IPS-20b (cell line): ENCODE measurements at regions not wholly inside any gene's neighbourhood (a gene's known extent, or its start where the extent isn't known, plus 50 kb on each side); places are given as distances from the start of the nearest gene placed in this dataset.
"Not testable (repeated sequence)": the region's sequence is repeated elsewhere in the genome, so short reads cannot be mapped to it uniquely, and the experiment has no call there.

Source experiments
- H3K27ac ChIP-seq: one replicate; pipeline ENCODE4 v1.5.1; 2013; ENCODE audit warnings: low read length
- H3K27me3 ChIP-seq: 2 replicates; pipeline ENCODE4 v1.6.1; 2013; ENCODE audit warnings: mild to moderate bottlenecking, low read length, inconsistent platforms; ENCODE audit not compliant: insufficient read depth
- H3K36me3 ChIP-seq: 2 replicates; pipeline ENCODE4 v1.6.1; 2013; ENCODE audit warnings: low read depth, mild to moderate bottlenecking, inconsistent platforms, low read length, moderate library complexity; ENCODE audit not compliant: insufficient read depth
- H3K4me1 ChIP-seq: 2 replicates; pipeline ENCODE4 v1.6.1; 2013; ENCODE audit warnings: mild to moderate bottlenecking, control low read depth, inconsistent platforms, low read length, moderate library complexity; ENCODE audit not compliant: insufficient read depth
- H3K4me3 ChIP-seq: 2 replicates; pipeline ENCODE4 v1.5.1; 2013; ENCODE audit warnings: mild to moderate bottlenecking, low read length, inconsistent platforms
- H3K9ac ChIP-seq: 2 replicates; pipeline ENCODE4 v1.6.1; 2013; ENCODE audit warnings: low read depth, mild to moderate bottlenecking, inconsistent platforms, low read length, moderate library complexity
- H3K9me3 ChIP-seq: 2 replicates; pipeline ENCODE4 v1.6.1; 2013; ENCODE audit warnings: mild to moderate bottlenecking, low read depth, low read length, inconsistent platforms; ENCODE audit not compliant: insufficient read depth

- peaks cover 7% of the 10 kb centered on the region; the same call in 1 of the 2 replicates for H3K4me1 ChIP-seq
- H3K27ac ChIP-seq, result no peak overlapping the region
- H3K36me3 ChIP-seq, result no peaks in the 10 kb centered on the region
- no peaks in the 10 kb centered on the region for H3K9me3 ChIP-seq
- H3K9ac ChIP-seq, result no peak overlapping the region
- no peaks in the 10 kb centered on the region for H3K27me3 ChIP-seq
- H3K4me3 ChIP-seq, result no peak overlapping the region
Observed at GRCh38 chr11:92461447-92461846, 236.8 kb downstream of the FAT3 start.

DNA sequence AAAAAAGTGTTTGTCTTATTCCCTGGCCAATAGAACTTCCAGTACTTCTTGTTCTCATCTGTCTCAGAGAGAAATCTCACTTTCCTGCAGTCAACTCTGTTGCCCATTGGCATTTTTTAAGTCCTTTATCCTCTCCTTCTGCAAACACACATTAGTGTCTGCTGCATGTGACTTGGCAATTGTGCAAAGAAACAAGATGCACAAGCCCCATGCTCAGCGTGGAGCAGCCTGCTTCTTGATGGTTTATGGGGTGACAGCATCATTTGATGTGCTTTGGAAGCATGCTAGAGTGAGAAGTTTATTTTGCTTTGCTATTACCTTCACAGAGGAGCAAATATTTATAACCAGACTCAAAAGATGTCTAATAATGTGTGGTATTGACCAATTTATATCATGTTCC lies 238.2 kb downstream of the FAT3 start:
- Histone ChIP-seq H3K4me1 (peaks cover 7% of the 10 kb centered on the region; the same call in 1 of the 2 replicates), H3K27ac (no peak overlapping the region), H3K9me3 (no peaks in the 10 kb centered on the region), H3K36me3 (no peaks in the 10 kb centered on the region), H3K9ac (no peak overlapping the region), H3K4me3 (no peak overlapping the region), H3K27me3 (no peaks in the 10 kb centered on the region)

DNA sequence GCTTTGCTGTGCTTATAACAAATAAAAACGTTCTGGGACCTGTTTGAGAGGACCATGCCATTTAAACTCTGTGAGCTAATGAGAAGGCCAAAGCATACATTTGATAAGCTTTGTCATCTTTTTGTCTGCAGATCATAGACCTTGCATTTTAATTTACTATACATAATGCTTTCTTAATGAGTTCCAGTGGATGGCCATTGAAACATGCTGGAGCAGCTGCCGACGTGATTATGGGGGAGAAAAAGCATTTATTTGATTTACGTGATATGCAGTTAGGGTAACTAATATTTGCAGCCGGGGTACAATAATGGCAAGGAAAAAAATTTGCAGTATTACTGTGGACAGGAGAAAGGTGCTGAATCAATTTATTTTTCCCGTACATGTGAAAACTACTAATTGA lies 240.2 kb downstream of the FAT3 start:
- H3K4me1 ChIP-seq, result peaks cover 7% of the 10 kb centered on the region; the same call in 1 of the 2 replicates
- H3K36me3 ChIP-seq, result no peaks in the 10 kb centered on the region
- H3K27me3 ChIP-seq, result no peaks in the 10 kb centered on the region
- H3K9ac ChIP-seq, result no peak overlapping the region
- H3K4me3 ChIP-seq, result no peak overlapping the region
- no peaks in the 10 kb centered on the region for H3K9me3 ChIP-seq
- no peak overlapping the region for H3K27ac ChIP-seq

DNA sequence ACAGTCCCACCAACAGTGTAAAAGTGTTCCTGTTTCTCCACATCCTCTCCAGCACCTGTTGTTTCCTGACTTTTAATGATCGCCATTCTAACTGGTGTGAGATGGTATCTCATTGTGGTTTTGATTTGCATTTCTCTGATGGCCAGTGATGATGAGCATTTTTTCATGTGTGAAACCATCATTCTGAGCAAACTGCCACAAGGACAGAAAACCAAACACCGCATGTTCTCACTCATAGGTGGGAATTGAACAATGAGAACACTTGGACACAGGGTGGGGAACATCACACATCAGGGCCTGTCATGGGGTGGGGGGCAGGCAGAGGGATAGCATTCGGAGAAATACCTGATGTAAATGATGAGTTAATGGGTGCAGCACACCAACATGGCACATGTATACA lies 240.8 kb downstream of the FAT3 start:
- H3K4me3 ChIP-seq, H3K9ac ChIP-seq, H3K4me1 ChIP-seq: not testable (repeated sequence)

DNA sequence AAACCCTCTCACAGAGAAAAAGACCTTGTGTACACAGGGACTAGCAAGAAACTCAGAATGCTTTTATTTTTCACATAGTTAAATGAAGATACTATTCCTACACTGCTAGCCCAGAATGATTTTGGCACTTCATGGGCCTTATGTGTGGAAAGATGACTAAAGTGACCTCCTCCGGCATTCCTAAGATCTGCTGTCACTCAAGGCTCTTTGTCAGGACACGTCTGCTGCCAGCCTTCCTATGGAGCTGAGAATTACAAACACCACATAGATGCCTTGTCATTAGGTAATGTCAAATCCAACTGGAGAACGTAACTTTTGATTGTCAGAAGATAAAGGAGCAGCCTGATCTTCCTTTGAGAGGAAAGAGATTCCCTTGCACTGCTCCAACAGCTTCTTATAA lies 249.1 kb downstream of the FAT3 start:
- no peak overlapping the region for H3K27ac ChIP-seq
- no peaks in the 10 kb centered on the region for H3K27me3 ChIP-seq
- H3K4me1 ChIP-seq, result no peaks in the 10 kb centered on the region
- H3K36me3 ChIP-seq, result no peaks in the 10 kb centered on the region
- H3K9ac ChIP-seq, result no peak overlapping the region
- no peak overlapping the region for H3K4me3 ChIP-seq
- H3K9me3 ChIP-seq, result no peaks in the 10 kb centered on the region

More for the DNA sequence above, 240.8 kb downstream of the FAT3 start:
- H3K27me3 ChIP-seq, H3K36me3 ChIP-seq, H3K27ac ChIP-seq, H3K9me3 ChIP-seq: not testable (repeated sequence)

DNA sequence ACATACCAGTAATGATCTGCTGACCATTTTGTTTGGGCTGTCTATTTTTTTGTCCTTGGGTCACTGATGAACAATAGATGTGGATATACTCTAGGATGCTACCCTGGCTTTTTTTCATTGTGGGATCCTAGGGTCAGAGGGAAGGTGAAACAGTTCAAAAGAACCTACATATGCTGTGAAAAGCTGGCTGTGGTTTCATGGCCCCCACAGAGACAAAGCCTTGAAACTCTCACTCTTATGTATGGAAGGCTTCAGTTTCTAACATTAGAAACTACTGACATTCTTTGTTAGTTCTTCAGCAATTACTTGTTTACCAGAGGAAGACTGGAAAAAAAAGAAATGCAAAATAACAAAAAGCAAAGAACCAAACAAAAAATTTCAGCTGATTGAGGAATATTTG lies 250.7 kb downstream of the FAT3 start:
- H3K36me3 ChIP-seq, result no peaks in the 10 kb centered on the region
- no peak overlapping the region for H3K9ac ChIP-seq
- H3K4me3 ChIP-seq, result no peak overlapping the region
- no peak overlapping the region for H3K27ac ChIP-seq
- H3K27me3 ChIP-seq, result no peaks in the 10 kb centered on the region
- H3K9me3 ChIP-seq, result no peaks in the 10 kb centered on the region
- H3K4me1 ChIP-seq, result no peaks in the 10 kb centered on the region

DNA sequence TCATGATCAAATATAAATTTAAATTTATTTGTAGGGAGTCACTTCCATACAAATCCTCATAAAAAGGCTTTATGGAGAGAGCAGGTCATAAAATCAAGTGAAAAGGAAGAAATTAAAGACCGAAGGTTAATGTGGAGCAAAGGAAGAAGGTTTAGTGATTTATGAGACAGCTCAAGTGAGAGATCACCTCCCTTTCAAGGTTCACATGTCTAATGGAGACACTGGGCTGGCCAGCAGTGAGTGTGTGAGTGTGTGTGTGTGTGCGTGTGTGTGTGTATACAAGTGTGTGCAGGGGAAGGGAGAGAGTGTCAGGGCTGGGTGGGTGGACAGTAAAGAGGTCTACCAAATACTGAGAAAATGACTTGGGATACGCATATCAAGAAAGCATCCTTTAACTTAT lies 251.2 kb downstream of the FAT3 start:
- no peaks in the 10 kb centered on the region for H3K4me1 ChIP-seq

GRCh38 chr11:92477686-92478085 lies 253.1 kb downstream of the FAT3 start:
- no peak overlapping the region for H3K9ac ChIP-seq
- no peaks in the 10 kb centered on the region for H3K27me3 ChIP-seq
- H3K4me3 ChIP-seq, result no peak overlapping the region
- H3K27ac ChIP-seq, result no peak overlapping the region
- no peaks in the 10 kb centered on the region for H3K4me1 ChIP-seq
- H3K9me3 ChIP-seq, result no peaks in the 10 kb centered on the region
- no peaks in the 10 kb centered on the region for H3K36me3 ChIP-seq

More for the DNA sequence above, 251.2 kb downstream of the FAT3 start:
- H3K9me3 ChIP-seq, result no peaks in the 10 kb centered on the region
- H3K27ac ChIP-seq, result no peak overlapping the region
- no peak overlapping the region for H3K4me3 ChIP-seq
- no peaks in the 10 kb centered on the region for H3K27me3 ChIP-seq
- H3K36me3 ChIP-seq, result no peaks in the 10 kb centered on the region
- H3K9ac ChIP-seq, result no peak overlapping the region

GRCh38 chr11:92480499-92480898 lies 255.9 kb downstream of the FAT3 start:
- no peak overlapping the region for H3K9ac ChIP-seq
- H3K9me3 ChIP-seq, result no peaks in the 10 kb centered on the region
- H3K4me3 ChIP-seq, result no peak overlapping the region
- H3K27me3 ChIP-seq, result no peaks in the 10 kb centered on the region
- H3K36me3 ChIP-seq, result no peaks in the 10 kb centered on the region
- no peaks in the 10 kb centered on the region for H3K4me1 ChIP-seq
- H3K27ac ChIP-seq, result no peak overlapping the region

- Histone ChIP-seq H3K36me3 (no peaks in the 10 kb centered on the region), H3K4me3 (no peak overlapping the region), H3K4me1 (peaks cover 6% of the 10 kb centered on the region; the same call in 1 of the 2 replicates), H3K27me3 (no peaks in the 10 kb centered on the region), H3K27ac (no peak overlapping the region), H3K9me3 (no peaks in the 10 kb centered on the region), H3K9ac (no peak overlapping the region)
Observed at GRCh38 chr11:92482492-92483060, 258.0 kb downstream of the FAT3 start.

GRCh38 chr11:92484570-92484969 lies 260.0 kb downstream of the FAT3 start:
- Histone ChIP-seq H3K9ac (no peak overlapping the region), H3K27me3 (no peaks in the 10 kb centered on the region), H3K9me3 (no peaks in the 10 kb centered on the region), H3K27ac (no peak overlapping the region), H3K4me1 (peaks cover 6% of the 10 kb centered on the region; the same call in 1 of the 2 replicates), H3K4me3 (no peak overlapping the region), H3K36me3 (no peaks in the 10 kb centered on the region)

GRCh38 chr11:92489826-92490399 lies 265.3 kb downstream of the FAT3 start:
- Histone ChIP-seq H3K9me3 (no peaks in the 10 kb centered on the region), H3K4me3 (no peak overlapping the region), H3K27ac (no peak overlapping the region), H3K27me3 (no peaks in the 10 kb centered on the region), H3K9ac (no peak overlapping the region), H3K4me1 (peaks cover 9% of the 10 kb centered on the region; the same call in 1 of the 2 replicates), H3K36me3 (no peaks in the 10 kb centered on the region)
